GM18502 (cell line): ENCODE measurements at regions not wholly inside any gene's neighbourhood (a gene's known extent, or its start where the extent isn't known, plus 50 kb on each side); places are given as distances from the start of the nearest gene placed in this dataset.

Source experiments
- ATAC-seq: cut with Tn5 transposase; IDR thresholded peaks from one replicate; pipeline ENCODE4 v1.9.1; 2021; ENCODE audit warnings: mild to moderate bottlenecking; ENCODE audit not compliant: unreplicated experiment, poor library complexity

GRCh38 chr6:113442040-113442439 lies 415.1 kb upstream of the MARCKS start:
- ATAC-seq = no peak

DNA sequence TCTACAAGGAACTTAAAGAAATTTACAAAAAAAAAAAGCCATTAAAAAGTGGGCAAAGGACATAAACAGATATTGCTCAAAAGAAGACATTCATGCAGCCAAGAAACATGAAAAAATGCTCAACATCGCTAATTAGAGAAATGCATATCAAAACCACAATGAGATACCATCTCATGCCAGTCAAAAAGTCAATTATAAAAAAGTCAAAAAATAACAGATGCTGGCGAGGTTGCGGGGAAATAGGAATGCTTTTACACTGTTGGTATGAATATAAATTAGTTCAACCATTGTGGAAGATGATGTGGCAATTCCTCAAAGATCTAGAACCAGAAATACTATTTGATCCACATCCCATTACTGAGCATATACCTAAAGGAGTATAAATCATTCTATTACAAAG lies 411.9 kb upstream of the MARCKS start:
- ATAC-seq = no peak

DNA sequence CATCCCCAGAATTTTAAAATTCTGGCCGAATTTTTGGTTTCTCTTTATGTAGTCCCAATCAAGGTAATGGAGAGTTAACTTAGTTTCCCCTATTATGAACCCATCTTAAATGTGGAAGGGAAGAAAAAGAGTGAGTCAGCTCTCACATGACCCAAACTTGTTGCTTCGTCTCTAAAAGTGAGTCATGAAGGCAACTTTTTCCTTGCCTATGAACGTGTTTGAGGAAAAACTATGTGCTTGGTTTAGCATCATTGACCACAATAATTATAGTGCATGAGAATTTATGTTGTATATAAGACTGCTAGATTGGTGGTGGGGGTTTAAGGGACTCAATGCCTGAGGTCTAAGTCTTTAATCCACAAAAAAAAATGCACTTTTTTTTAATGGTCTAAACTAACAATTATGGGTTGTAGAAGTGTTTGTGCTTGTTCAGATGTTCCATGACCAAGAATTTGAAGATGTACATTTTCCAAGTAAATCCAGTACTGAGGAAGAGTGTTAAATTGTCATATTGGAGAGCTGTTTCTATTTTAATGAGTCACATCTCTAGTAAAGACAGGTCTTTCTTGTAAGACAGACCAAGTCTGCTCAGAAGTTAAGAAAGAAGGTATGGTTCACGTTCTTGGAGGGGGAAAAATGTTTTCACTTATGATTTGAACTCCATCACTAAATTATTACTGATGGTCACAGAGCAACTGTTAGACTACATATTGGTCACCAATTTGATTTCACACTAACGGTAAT lies 409.9 kb upstream of the MARCKS start:
- ATAC-seq = no peak

GRCh38 chr6:113449051-113449450 lies 408.1 kb upstream of the MARCKS start:
- no peak for ATAC-seq

- ATAC-seq = no peak
Observed at GRCh38 chr6:113450061-113450465, 407.1 kb upstream of the MARCKS start.

DNA sequence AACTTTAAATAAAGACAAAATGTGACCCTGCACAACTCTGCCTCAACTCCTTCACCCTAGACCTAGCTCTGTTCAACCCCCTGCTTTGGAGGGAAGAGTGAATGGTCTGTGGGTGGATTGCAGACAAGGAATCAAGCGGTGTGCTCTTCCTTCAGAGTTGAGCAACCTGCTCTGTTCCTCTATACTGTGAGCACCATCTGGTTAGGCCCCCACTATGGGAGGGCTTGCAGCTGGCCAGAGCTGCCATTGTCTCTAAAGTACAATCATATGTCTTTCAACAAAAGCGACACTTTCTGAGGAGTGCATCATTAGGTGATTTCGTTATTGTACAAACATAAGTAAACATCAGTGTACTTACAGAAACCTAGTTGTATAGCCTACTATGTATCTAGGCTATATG lies 406.1 kb upstream of the MARCKS start:
- ATAC-seq = no peak

GRCh38 chr6:113457198-113457597 lies 399.9 kb upstream of the MARCKS start:
- no peak for ATAC-seq

- no peak for ATAC-seq
Observed at GRCh38 chr6:113457751-113458150, 399.4 kb upstream of the MARCKS start.

DNA sequence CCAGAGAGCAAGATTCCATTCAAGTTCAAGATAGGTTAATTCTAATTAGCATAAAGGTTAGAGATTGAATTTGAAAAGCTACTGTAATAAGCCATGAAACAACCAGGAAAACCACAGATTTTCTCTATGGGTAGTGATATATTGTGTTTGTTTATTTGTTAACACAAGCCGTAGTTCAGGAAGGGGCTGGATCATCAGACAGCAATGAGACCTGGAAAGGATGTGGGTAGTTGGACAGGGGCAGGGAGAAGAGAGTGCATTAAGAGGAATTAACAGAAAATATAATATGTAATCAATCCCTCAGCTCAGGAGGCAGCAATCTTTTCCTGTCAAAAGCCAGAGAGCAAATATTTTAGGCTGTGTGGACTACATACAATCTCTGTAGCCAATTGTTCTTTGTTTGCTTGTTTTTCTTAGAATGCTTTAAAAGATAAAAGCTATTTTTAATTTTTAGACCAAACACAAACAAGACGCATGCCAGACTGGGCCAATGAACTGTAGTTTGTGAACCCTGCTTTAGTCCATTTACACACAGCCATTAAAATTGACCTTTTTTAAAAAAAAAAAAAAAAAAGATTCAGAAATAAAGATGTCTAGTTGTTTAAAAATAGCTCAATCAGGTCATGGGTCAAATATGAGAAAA lies 398.7 kb upstream of the MARCKS start:
- ATAC-seq = no peak

DNA sequence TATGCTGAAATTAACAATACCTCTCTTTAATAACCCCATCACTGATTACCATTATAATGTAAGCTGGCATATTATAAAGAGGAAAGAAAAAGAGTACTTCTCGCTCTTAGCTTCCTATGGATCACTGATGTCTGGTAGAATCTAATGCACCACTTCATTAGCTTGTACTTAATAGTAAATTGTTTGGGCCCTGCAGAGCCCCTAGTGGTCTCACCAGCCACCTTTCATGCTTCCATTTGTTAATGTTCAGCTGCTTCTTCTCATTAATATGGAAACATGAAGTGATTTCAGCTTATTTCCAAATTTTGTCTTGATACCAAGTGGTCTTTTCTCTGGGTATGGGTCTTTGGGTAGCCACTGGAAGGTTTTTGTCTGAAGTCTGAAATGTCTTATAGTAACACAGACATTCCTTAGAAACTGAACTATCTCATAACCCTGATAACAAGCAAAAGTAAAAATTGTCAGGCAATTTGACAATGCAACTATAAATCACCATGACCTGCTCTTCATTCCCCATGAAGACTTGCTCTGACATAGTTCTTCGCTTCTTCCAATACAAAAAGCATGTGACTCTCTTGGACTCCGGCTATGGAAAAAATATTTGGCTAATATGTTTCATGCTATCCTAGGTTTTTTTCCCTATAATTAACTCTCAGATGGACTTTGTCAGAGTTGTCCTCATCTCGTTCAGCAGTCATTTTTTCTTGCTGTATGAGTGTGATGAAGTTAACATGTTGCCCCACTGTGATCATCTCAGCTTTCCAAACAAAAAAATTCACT lies 395.8 kb upstream of the MARCKS start:
- ATAC-seq = no peak

DNA sequence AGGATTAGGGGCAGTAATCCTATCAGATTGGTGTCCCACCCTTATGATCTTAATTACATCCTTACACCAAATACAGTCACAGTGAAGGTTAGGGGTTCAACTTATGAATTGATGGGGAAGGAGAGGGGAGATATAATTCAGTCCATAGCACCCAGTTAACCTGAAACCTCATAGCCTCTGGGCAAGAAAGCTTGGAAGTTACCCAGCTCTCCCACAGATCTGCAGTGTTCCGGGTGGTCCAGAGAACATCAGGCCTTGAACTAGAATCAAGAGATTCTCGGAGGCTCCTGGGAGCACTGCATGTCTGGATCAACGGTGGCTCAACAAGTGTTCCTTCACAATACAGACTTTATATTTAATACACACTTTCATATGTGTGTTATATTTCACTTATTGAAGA lies 392.6 kb upstream of the MARCKS start:
- no peak for ATAC-seq

DNA sequence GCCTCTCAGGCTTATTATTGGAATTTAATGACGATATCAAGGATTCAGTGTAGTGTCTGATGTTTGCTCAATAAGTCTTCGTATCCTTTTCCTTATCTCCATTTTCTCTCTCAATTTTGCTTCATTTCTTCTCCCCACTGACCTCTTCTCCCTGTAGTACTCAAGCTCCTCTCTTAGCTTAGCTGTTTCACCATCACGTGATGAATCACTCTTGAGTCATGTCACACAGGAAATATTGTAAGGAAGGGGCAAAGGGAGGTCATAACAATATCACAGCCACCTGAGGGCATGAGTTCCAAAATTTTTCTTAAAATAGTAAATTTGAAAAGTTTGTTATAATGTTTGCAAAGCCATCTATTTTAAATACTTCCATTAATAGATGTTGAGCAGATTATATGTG lies 392.2 kb upstream of the MARCKS start:
- no peak for ATAC-seq

- no peak for ATAC-seq
Observed at GRCh38 chr6:113466526-113466925, 390.6 kb upstream of the MARCKS start.

DNA sequence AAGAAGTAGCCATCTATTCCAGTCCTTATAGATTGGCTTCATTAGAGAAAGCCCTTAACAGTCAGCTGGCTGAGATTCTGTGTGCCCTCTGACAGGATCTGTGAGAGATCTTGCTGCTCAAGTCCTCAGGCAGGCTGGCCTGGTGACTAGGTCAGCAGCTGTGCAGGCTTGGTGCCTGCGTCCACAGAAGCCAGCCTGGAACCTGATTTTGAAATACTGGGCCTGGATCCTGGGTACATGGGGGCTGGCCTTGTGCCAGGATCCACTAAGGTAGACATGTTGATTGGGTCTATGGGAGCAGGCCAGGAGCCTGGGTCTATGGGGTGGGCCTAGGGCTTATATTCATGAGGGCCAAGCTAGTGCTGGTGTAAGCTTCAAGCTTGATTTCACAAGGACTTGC lies 381.8 kb upstream of the MARCKS start:
- ATAC-seq = no peak

DNA sequence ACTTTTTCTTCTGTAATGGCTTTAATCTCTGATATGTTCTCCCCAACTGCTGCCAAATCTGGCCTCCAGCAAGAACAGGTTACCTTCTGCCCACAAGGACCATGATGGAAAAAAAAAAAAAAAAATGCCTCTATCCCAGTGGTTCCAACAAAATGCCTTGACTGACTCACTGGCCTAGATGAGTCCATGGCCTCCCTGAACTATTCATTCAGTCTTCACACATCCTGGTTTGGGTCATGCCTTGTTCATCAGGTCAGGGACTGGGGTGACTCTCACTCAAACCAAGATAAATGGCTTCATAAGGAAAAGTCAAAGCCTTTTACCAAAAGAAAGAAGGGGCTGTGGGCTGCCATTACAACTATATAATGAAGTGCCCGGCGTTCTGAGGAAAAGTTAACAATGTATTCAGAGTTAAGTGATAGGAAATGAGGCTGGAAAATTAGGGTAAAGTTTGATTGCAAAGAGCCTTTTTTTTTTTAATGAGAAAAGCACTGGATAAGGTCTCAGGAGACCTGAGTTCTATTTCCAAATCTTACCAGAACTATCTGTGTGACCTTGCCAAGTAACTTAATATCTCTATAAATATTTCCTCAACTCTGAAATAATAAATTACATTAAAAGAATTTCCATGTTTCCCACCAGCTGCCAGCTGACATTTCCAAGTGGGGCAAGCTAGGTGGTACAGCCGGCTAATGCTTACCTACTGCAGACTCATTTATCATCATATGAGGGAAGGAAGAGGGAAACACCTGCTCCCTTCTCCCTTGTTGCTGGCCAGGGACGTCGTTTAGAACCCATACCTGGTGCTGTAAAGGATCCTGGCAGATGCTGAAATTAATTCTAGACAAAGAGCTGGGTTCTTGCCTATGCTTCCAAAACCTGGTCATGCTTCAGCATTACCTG lies 380.0 kb upstream of the MARCKS start:
- ATAC-seq = no peak

DNA sequence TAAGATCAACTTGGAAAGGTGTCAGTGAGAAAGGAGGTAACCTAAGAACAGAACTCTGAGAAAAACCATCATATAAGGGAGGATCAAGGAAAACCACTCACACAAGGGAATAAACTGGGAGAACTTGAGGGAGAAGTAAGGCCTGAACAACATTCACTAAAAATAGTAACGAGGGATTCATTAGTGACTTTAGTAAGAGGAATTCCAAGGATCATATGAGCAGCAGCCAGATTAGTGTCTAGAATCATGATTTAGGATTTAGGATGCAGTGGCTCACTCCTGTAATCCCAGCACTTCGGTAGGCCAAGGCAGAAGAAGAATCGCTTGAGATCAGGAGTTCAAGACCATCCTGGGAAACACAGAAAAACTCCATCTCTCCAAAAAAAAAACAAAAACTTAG lies 376.5 kb upstream of the MARCKS start:
- no peak for ATAC-seq

- no peak for ATAC-seq
Observed at GRCh38 chr6:113481458-113481857, 375.7 kb upstream of the MARCKS start.

- ATAC-seq = no peak
Observed at GRCh38 chr6:113481910-113482309, 375.2 kb upstream of the MARCKS start.

- ATAC-seq = no peak
Observed at GRCh38 chr6:113482771-113483170, 374.4 kb upstream of the MARCKS start.

DNA sequence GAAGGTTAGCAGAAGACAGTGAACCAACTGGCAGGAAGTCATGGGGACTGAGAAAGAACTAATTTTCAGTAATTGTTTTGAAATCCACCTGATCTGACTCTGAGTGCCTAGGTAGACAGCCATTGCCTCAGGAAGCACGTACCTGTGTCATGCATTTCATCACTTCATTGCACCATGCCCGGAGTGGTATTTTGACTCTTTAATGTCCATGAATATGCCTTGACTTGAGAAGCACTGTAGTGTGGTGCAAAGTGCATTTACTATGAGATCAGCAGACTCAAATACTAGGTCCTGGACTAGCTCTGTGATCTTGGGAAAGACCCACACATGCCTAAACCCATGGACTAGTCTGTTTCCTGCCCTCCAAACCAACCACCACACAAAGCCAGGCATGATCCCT lies 370.9 kb upstream of the MARCKS start:
- no peak for ATAC-seq
